ENCODE measurements at regions not wholly inside any gene's neighbourhood (a gene's known extent, or its start where the extent isn't known, plus 50 kb on each side); places are given as distances from the start of the nearest gene placed in this dataset.
A peak's percentile ranks its signal among the peaks of the same experiment; 100 is the strongest.
"Not testable (repeated sequence)": the region's sequence is repeated elsewhere in the genome, so short reads cannot be mapped to it uniquely, and the experiment has no call there.

GRCh38 chr16:29355339-29356059 lies 51.0 kb downstream of the NPIPB11 start:
- not testable (repeated sequence) for H3K36me3 Mint-ChIP-seq, ATAC-seq, H3K4me3 Mint-ChIP-seq

GRCh38 chr16:29354449-29354848 lies 52.1 kb downstream of the NPIPB11 start:
- not testable (repeated sequence) for H3K4me1 Mint-ChIP-seq, H3K9me3 Mint-ChIP-seq, ATAC-seq, H3K4me3 Mint-ChIP-seq, H3K27me3 Mint-ChIP-seq, H3K27ac Mint-ChIP-seq, H3K36me3 Mint-ChIP-seq

More at GRCh38 chr16:29355339-29356059, 51.0 kb downstream of the NPIPB11 start:
- H3K9me3 Mint-ChIP-seq, H3K4me1 Mint-ChIP-seq, H3K27me3 Mint-ChIP-seq: not testable (repeated sequence)
- peak overlapping the region; percentile 42 for H3K27ac Mint-ChIP-seq

GRCh38 chr16:29352617-29352999 lies 53.9 kb downstream of the NPIPB11 start:
- not testable (repeated sequence) for H3K27me3 Mint-ChIP-seq, H3K36me3 Mint-ChIP-seq, ATAC-seq, H3K4me1 Mint-ChIP-seq, H3K9me3 Mint-ChIP-seq, H3K27ac Mint-ChIP-seq, H3K4me3 Mint-ChIP-seq

GRCh38 chr16:29351970-29352616 lies 54.4 kb downstream of the NPIPB11 start:
- peak overlapping the region; percentile 63 for H3K27ac Mint-ChIP-seq
- H3K4me1 Mint-ChIP-seq, H3K9me3 Mint-ChIP-seq: not testable (repeated sequence)

GRCh38 chr16:29351271-29351969 lies 55.1 kb downstream of the NPIPB11 start:
- H3K27ac Mint-ChIP-seq = peak overlapping the region; percentile 63
- H3K36me3 Mint-ChIP-seq, H3K4me1 Mint-ChIP-seq, ATAC-seq, H3K9me3 Mint-ChIP-seq, H3K27me3 Mint-ChIP-seq, H3K4me3 Mint-ChIP-seq: not testable (repeated sequence)

More at GRCh38 chr16:29351970-29352616, 54.4 kb downstream of the NPIPB11 start:
- H3K4me3 Mint-ChIP-seq, H3K27me3 Mint-ChIP-seq, ATAC-seq, H3K36me3 Mint-ChIP-seq: not testable (repeated sequence)

- H3K9me3 Mint-ChIP-seq, H3K36me3 Mint-ChIP-seq, H3K27me3 Mint-ChIP-seq, ATAC-seq, H3K4me3 Mint-ChIP-seq: not testable (repeated sequence)
- Mint-ChIP-seq H3K4me1 (peaks cover 11% of the 10 kb centered on the region), H3K27ac (peak overlapping the region; percentile 40)
These were observed 56.5 kb downstream of the NPIPB11 start for GRCh38 chr16:29349966-29350365.

GRCh38 chr16:29348748-29349147 lies 57.8 kb downstream of the NPIPB11 start:
- H3K27me3 Mint-ChIP-seq, H3K4me3 Mint-ChIP-seq, H3K9me3 Mint-ChIP-seq, H3K36me3 Mint-ChIP-seq, ATAC-seq: not testable (repeated sequence)
- Mint-ChIP-seq H3K27ac (peak overlapping the region; percentile 40), H3K4me1 (peaks cover 17% of the 10 kb centered on the region)

- not testable (repeated sequence) for H3K4me3 Mint-ChIP-seq, ATAC-seq, H3K27me3 Mint-ChIP-seq, H3K36me3 Mint-ChIP-seq, H3K27ac Mint-ChIP-seq, H3K9me3 Mint-ChIP-seq
- H3K4me1 Mint-ChIP-seq = peaks cover 22% of the 10 kb centered on the region
These were observed 58.3 kb downstream of the NPIPB11 start for GRCh38 chr16:29348123-29348690.

- peak overlapping the region; percentile 91 for H3K27ac Mint-ChIP-seq
- H3K4me3 Mint-ChIP-seq = peak overlapping the region; percentile 43
- not testable (repeated sequence) for H3K27me3 Mint-ChIP-seq, H3K9me3 Mint-ChIP-seq, H3K36me3 Mint-ChIP-seq
- peaks cover 29% of the 10 kb centered on the region for H3K4me1 Mint-ChIP-seq
- ATAC-seq = peak; percentile 88
These were observed 59.5 kb downstream of the NPIPB11 start for GRCh38 chr16:29346796-29347580.

- not testable (repeated sequence) for H3K27me3 Mint-ChIP-seq, H3K4me3 Mint-ChIP-seq, H3K36me3 Mint-ChIP-seq, H3K9me3 Mint-ChIP-seq
- peak; percentile 63 for ATAC-seq
- Mint-ChIP-seq H3K4me1 (peaks cover 29% of the 10 kb centered on the region), H3K27ac (peak overlapping the region; percentile 91)
These were observed 60.3 kb downstream of the NPIPB11 start for GRCh38 chr16:29346203-29346602.

GRCh38 chr16:29342937-29343336 lies 63.6 kb downstream of the NPIPB11 start:
- H3K27me3 Mint-ChIP-seq, ATAC-seq, H3K36me3 Mint-ChIP-seq, H3K4me3 Mint-ChIP-seq, H3K9me3 Mint-ChIP-seq: not testable (repeated sequence)
- Mint-ChIP-seq H3K27ac (peak overlapping the region; percentile 63), H3K4me1 (peaks cover 50% of the 10 kb centered on the region)

GRCh38 chr16:29340779-29341438 lies 65.6 kb downstream of the NPIPB11 start:
- H3K9me3 Mint-ChIP-seq, ATAC-seq, H3K27me3 Mint-ChIP-seq, H3K36me3 Mint-ChIP-seq, H3K4me3 Mint-ChIP-seq: not testable (repeated sequence)
- Mint-ChIP-seq H3K4me1 (peaks cover 61% of the 10 kb centered on the region), H3K27ac (peak overlapping the region; percentile 79)

GRCh38 chr16:29340235-29340634 lies 66.3 kb downstream of the NPIPB11 start:
- H3K4me3 Mint-ChIP-seq, H3K27me3 Mint-ChIP-seq, H3K9me3 Mint-ChIP-seq, H3K36me3 Mint-ChIP-seq: not testable (repeated sequence)
- peak; percentile 13 for ATAC-seq
- Mint-ChIP-seq H3K27ac (peak overlapping the region; percentile 79), H3K4me1 (peaks cover 67% of the 10 kb centered on the region)

GRCh38 chr16:29338821-29339700 lies 67.5 kb downstream of the NPIPB11 start:
- not testable (repeated sequence) for H3K9me3 Mint-ChIP-seq, H3K27me3 Mint-ChIP-seq, H3K36me3 Mint-ChIP-seq
- peak overlapping the region; percentile 60 for H3K4me3 Mint-ChIP-seq
- peak; percentile 91 for ATAC-seq
- H3K27ac Mint-ChIP-seq = peak overlapping the region; percentile 79
- peaks cover 67% of the 10 kb centered on the region for H3K4me1 Mint-ChIP-seq
